GM19035 (cell line): ENCODE measurements at regions not wholly inside any gene's neighbourhood (a gene's known extent, or its start where the extent isn't known, plus 50 kb on each side); places are given as distances from the start of the nearest gene placed in this dataset.
"Not testable (repeated sequence)": the region's sequence is repeated elsewhere in the genome, so short reads cannot be mapped to it uniquely, and the experiment has no call there.

Source experiments
- ATAC-seq: cut with Tn5 transposase; IDR thresholded peaks from one replicate; pipeline ENCODE4 v1.9.1; 2021; ENCODE audit not compliant: unreplicated experiment

DNA sequence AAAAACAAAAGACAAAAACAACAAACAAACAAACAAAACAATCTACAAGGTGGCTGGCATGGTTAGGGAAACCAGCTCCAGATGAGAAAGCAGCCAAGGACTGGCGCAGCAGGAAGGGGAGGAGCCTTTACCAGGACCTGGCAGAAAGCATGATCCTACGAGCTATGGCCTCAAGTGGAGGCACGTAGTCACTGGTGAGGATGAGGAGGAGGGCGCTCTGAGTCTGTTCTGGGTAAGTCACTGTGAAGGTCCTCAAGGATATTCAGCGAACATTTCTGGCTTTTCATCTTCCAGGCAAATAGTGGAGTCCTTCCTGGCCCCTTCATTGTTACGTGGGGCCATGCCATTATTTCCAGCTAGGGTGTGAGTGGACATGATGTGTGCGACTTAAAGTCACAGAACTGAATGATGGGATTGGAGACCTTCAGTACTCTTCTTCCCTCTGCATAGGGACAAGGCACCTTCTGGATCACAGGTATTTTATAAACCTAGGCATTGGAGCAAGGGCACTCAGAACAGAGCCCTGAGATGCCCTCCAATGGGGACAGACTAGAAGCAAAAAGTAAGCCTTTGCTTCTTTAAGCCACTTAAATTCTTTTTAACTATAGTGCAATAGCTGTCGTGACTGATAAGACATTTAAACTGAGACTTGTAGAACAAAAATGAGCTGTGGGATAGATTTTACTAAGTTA is 771.3 kb downstream of the RAB28 start:
- no peak for ATAC-seq

DNA sequence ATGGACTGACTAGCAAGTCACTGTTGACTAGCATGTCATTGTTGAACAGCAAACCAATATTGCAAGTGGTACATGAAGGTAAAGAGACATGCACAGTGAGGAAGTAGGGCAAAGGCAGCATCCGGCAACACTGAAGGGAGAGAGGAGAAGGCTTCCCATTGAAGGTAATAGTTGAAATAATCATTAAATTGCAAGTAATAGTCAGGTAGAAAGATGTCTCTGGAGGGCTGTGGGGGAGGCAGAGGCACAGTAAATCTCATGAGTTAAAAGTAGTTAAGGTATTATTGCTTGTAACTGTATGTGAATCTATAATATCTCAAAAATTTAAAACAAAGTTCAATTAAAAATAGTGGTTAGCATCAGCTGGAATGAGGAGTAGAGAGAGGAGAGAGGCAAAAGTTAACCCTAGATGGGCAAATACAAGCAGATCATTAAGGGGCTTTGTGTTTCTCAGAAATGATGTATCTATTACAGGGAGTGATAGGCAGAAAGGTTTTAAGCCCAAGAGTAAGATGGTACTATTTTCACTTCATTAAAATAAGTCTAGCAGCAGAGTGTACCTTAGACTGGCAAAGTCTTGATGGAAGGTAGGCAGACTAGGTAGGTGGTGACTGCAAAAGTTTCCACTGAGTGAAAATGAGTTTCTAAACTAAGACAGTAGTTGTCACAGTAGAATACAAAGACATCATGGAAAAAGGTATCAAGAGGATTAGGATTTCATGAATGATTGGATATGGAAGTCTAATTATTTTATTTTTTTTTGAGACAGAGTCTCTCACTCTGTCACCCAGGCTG is 776.6 kb downstream of the RAB28 start:
- ATAC-seq: no peak

DNA sequence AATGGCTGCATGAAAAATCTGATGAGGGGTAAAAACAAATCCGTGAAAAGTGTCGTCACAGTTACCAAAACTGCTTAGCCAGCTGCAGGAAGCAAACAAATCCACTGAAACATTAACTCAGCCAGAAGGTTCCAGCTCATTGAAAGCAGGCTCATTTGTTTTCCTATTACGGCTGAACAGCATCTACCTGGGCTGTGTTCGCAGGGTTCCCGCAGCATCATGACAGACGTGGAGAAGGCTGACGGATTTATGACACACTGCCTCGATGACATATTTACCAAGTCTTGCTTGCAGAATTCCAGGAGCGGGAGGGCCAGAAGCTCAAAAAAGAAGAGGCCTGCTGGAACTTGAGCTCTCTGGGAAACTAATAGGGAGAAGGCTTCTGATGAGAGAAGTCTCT is 781.1 kb downstream of the RAB28 start:
- no peak for ATAC-seq

DNA sequence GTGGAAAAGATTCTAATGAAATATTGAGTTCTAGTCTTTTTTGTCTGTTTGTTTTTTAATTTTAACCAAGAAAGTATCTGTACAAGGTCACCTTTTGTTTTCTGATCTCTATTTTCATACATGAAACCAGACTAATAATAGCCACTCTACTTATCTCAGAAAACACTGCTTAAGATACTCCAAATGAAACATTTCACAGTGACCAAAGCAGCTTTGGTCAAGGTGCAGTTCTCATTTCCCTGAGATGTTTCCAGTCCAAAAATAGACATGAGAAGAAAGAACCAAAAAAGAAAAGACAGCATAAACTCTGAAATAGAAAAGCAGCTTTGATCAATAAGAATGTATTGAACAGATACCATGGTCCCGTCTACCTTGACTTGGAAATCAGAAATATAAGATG is 782.8 kb downstream of the RAB28 start:
- ATAC-seq: peak; percentile 76

DNA sequence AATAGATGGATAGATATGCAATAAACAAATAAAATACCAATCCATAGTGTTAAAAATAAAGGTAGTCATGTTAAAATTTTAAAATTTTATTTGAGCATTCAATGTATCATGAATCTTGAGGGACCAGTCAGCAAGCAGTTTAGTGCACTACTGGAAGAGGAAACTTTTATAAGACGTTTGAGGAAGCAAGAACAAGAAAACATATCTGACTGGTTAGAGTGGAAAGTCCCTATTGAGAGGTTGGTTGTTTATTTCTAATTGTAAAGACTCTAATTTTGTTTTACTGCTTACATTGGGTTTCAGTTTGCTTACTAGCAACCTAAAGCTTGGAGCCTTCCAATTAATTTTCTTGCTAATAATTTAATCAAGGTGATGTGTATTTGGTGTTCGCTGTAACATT is 786.2 kb downstream of the RAB28 start:
- ATAC-seq: peak; percentile 61

DNA sequence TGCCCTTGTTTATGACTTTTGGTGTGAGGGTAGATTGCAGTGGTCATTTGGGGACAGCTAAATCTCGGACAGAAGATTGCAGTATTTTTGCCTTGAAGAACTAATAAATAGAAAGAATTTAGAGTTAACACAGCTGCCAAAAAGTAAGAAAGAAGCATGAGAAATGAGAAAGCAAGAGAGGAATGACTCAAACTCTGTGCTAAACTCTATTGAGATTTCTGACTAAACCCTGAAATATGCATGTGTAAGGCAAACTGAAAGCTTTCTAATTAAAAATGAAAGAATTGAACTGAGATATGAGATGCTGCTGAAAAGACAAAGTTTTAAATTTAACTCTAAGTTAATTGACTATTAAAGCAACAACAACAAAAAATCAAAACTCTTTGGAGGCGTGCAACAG is 791.3 kb downstream of the RAB28 start:
- peak; percentile 54 for ATAC-seq

DNA sequence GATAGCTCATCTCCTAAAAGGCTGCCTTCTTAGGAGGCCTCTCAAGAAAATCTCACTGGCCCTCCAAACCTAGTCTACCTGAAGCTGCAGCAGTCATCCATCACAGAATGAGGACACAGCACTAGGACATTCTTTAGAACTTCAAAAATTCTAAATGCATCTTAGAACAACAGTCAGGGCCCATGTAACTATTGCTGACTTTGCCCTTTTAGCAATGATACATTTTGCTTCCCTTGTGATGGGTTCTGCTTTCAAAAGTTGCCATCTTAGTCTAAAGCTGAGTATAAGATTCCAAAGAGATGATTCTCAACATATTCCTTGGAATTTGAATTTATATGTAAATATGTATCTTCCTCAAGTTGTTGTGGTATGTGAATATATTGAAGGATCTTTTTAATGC is 793.0 kb downstream of the RAB28 start:
- no peak for ATAC-seq

DNA sequence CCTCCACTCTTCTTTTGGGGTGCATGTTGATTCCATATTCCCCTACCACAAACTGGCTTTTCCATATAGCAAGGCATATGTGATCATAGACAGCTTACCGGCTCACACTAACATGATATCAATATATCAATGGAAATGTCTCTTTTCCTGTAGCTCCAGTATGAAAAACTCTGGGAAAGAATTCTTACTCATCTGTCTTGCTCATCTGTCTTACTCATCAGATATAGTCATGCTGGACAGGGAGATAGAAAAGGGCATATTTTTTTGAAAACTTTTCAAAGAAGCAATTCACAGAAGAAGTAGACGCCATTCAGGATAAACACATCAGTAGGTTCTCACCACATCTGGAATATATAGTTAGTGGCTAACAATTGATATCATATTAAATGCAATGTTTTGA is 794.7 kb downstream of the RAB28 start:
- no peak for ATAC-seq

DNA sequence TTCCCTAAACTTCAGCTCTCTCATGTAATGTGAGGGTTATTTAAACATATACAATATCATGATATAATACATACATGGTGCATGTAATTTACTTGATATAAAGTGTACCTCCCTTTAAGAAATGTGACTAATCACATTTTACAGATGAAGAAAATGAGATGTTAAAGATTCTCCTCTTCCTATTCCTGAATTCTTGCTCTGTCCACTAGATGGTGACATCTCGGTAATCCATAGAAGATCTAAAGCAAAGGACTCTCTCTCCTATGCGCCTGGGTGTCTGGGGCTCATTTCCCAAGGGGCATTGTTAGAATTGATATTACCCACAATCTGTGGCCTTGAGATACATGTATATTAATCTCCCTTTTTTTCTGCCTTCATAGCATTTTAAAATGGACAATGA is 804.9 kb downstream of the RAB28 start:
- ATAC-seq: no peak

DNA sequence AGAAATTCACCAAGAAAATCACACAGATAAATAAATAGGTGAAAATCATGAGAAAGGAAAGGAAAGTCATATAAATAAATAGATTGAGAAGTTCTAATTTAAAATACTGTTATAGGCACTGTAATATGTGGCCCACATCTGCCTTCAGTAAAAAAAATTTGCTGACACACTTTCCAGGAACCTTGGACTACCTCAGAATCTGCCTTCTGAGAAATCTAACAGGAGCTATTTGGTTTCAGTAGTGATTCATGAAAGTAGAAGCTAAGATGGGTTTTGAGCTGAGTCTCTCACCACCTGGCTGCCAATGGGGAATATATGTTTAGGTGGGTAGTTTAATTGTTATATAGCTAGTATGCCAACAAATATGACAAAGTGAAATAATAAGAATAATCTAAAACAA is 810.0 kb downstream of the RAB28 start:
- ATAC-seq: no peak

DNA sequence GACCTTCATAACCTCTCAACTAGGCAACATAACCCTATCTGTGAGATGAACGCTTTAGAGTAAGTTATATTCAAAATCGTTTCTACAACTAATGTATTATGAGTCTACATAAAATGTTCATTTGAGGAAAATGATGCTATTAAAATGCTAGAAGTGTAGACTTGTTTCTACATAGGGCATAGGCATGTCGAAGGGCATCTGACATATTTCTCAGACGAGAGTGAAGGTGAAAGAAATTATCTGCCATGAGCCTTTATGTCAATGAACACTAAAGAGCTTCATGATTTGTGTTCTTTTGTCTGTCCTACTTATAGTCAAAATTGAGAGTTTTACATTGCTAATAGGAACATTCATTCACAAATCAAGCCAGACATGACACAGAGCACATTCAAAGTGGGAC is 811.8 kb downstream of the RAB28 start:
- ATAC-seq: no peak

DNA sequence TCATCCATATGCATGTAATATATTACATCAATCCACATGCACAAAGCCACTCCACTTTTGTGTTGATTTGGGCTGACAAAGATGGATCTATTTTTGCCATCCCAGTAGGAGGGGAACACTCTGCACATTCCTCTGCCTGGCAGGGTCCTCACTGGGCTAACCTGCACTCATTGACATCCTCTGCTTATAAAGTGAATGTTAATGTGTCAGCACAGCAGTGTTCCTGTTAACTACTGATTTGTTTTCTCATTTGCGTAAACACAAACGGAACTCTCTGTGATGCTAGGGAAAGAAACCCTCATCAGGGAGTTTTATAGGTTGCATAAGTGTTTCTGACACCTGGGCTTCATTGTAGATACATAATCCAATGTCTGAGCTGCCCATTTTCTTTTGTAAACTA is 826.0 kb downstream of the RAB28 start:
- ATAC-seq: no peak

DNA sequence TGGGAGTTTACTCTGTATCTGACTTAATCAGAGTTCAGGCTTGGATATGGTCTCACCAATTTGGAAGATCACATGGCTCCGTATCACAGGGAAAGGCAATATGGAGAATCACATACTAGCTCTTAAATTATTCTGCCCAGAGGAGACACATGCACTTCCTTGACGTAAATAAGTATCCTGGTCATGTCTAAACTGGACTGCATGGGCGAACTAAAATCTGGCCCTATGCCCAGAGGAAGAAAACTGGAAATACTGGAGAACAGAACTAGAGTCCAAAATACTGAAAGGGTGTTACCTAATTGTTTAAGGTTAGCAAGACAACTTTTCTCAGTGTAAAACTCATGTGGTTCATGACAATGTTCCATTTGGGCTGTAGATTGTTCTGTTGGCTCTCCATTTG is 832.3 kb downstream of the RAB28 start:
- no peak for ATAC-seq

DNA sequence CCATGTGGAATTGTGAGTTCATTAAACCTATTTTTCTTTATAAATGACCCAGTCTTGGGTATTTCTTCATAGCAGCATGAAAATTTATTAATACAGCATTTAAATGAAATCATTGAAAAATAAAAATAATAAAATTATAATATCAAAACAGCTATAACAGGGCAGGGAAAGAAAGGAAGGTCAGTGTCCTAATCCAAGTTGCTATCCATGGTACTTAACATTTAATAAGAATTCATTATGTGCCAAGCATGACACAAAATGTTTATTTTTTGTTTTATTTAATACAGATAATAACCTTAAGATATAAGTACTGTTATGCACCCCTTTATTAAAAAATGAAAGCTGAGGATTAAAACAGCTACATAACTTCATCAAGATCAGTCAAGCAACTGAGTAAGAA is 838.4 kb downstream of the RAB28 start:
- no peak for ATAC-seq

DNA sequence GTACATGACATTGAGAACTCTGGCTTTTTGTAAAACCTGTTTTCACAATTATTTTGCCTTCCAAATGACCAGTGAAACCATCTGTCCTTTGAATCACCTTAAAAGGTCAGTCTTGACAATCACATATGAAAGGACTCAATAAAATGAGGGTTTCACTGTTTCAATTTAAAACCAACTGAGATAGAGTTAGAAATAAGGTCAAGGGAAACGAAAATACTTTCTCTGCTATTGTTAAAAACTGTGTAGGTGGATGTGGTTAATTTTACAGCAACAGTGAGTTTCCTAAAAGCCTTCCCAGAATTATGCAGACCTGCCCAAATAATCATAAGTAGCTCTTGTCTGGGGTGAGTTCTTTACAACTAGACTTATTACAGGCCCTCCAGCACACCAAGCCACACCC is 839.9 kb downstream of the RAB28 start:
- ATAC-seq: no peak

DNA sequence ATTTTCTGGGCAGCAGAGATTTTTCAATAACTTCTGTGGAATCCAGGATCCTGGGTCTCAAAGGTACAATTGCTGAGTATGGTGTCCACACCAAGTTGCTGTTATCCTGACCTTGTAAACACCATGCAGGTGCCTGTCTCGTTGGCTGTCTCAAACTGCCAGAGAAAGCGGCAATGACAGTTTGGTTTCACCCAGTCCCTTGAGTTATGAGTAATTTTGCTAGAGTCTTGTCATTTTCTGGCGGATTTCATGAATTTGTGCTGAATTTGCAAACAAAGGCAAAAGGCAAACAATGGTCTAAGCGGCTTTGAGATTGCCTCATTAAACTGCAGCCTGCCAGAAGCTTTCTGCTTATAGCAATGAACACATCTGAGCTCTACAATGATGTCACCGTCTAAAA is 847.9 kb downstream of the RAB28 start:
- ATAC-seq: no peak

DNA sequence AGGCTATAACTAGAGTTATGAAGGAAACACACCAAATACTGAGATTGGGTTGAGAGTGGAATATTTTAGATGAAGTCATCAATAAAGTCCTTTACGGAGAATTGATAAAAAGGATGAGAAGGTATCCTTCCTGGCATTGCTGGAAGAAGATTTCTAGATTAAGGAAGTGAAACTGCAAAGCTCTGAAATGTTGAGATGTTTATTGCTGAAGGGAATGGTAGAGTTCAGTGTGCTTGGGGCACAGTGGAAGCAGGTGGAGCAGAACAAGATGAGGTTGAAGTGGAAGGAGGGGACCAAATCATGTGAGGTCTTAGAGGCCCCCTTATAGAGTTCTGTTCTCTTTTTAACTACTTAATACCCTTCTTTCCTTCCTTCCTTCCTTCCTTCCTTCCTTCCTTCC is 848.5 kb downstream of the RAB28 start:
- ATAC-seq: no peak

DNA sequence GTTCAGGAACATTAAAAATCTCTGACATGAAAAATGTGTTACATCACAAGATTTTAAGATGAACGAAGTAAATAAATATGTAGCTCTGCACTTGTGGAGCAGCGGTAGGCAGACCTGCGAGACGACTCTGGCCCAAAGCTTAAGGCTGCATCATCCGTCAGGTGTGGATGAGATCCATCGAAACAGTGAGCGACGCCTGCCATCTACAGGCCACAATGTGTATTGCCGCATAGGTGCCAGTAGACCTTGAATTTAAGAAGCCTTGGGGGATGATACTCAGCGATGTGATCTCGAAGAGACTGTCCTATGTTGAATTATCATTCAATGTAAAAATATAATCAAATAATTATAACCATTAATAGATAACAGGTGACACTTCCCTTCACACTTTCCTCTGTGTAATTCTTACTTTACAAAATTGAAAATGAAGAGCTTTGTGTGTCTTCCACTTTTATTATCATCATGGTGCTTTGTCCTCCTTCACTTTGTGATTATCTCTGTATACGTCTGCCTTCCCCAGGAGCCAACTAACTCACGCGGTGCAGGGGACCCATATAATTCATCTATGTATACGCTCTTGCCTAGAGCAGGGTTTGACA is 851.0 kb downstream of the RAB28 start:
- ATAC-seq: peak; percentile 98

DNA sequence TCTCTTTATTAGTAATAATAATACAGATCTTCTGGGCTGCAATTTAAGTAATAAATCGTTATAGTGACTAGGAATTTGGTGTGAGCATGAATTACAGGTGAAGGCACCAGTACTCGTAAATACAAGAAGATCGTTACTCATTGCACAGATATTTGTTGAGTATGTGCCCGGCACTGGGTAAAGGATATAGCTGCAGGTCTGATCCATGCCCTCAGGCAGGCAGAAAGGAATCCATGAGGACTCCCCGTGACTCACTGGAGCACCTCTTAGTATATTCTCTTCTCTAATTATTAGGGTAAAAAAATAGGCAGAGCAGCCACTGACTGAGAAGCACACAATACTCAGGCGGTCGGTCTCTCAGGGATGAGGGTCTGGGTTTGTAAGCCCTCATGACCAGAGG is 868.3 kb downstream of the RAB28 start:
- ATAC-seq: no peak

DNA sequence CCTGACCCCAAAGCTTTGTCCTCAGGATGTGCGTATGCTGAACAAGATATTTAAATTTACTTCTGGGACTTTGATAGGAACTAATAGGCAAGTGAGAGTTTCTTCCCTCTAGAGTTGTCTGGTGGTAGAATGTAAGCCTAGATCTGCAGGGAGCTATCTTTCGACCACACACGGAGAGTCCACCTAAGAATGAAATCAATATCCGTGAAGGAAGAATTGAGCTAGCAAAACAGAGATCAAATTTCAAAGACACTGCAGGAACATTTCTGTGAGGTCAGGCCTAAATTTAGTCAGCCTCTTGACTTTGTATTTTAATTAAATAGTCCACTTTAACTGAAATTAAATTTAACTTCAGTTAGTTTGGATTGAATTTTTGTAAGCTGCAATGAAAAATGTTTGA is 871.3 kb downstream of the RAB28 start:
- ATAC-seq: no peak

DNA sequence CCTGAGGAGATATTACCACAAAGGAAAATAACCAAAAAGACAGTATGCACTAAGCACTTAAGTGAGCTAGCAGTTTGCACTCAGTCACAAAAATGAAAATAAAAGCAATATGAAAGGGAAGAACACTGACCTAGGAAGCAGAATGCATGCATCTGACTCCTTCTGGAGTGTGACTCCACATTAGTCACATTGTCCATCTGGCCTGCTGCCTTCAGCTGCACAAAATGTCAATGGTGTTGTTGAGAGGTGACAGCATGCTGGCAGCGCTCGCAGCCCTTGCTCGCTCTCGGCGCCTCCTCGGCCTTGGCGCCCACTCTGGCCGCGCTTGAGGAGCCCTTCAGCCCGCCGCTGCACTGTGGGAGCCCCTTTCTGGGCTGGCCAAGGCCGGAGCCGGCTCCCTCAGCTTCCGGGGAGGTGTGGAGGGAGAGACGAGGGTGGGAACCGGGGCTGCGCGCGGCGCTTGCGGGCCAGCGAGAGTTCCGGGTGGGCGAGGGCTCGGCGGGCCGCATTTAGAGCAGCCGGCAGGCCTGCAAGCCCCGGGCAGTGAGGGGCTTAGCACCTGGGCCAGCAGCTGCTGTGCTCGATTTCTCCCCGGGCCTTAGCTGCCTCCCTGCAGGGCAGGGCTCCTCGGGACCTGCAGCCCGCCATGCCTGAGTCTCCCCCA is 874.8 kb downstream of the RAB28 start:
- ATAC-seq: not testable (repeated sequence)

DNA sequence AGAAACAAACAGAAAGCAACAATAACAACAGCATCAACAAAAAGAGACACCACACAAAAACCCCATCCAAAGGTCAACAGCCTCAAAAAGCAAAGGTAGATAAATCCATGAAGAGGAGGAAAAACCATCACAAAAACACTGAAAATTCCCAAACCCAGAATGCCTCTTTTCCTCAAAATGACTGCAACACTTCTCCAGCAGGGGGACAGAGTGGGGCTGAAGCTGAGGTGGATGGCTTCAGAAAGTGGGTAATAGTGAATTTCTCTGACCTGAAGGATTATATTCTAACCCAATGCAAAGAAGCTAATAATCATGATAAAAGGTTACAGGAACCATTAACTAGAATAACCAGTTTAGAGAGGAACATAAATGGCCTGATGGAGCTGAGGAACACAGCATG is 888.2 kb downstream of the RAB28 start:
- no peak for ATAC-seq
